DOHH2 (cell line): ENCODE measurements at regions not wholly inside any gene's neighbourhood (a gene's known extent, or its start where the extent isn't known, plus 50 kb on each side); places are given as distances from the start of the nearest gene placed in this dataset.

ENCODE experiments used
- CTCF ChIP-seq: fragments of 200-600 bp; sonication (generic); IDR thresholded peaks from one replicate; pipeline ENCODE4 v1.5.1; 2014; ENCODE audit warnings: antibody characterized with exemption, mild to moderate bottlenecking, low read depth, low read length; ENCODE audit not compliant: poor library complexity, severe bottlenecking
- EZH2phosphoT487 ChIP-seq: fragments of 200-600 bp; sonication (generic); IDR thresholded peaks from 2 replicates; pipeline ENCODE4 v1.6.1; 2017; ENCODE audit warnings: borderline replicate concordance, mild to moderate bottlenecking, antibody characterized with exemption, low read length, moderate library complexity, mixed read lengths

DNA sequence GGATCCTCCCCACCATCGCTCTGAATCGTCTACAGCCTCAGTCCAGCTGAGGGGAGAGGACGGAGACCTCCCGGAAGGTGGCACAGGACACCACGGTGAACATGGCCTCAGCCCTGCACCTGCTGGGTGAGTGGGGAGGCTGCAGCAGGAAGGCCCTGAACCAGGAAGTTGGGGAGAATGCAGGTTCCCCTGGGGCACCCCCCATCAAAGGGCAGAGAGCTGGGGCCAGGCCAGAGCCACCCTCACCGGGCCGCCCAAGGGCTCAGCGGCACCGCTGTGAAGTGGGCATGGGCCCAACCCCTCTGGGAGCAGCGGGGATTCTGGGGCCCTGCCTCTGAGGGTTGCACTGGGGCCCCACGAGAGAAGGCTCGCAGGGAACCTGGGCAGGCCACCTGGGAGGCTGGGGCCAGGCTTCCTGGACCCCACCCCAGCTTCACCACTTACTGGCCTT, 98.7 kb downstream of the MICALL2 start:
- TF ChIP-seq CTCF (no peak), EZH2phosphoT487 (no peak)
